ENCODE measurements at regions not wholly inside any gene's neighbourhood (a gene's known extent, or its start where the extent isn't known, plus 50 kb on each side); places are given as distances from the start of the nearest gene placed in this dataset.

DNA sequence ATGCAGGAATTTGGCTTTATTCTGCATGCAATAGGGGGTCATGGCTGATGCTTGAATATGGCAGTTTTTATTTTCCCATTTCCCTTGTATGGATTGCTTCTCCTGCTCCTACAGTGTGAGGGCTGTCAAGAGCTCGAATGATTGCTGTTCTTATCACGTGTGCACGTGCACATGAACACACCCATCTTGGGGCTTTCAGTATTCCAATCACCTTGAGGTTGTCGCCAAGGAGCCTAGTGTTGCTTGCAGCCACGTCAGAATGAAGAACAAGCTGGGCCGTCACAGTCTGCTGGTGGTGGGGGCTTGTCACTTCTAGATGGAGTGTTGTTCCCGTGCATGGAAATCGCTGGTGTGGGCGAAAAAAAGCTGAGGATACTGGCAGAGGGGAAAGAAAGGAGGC, 219.4 kb upstream of the GLRA1 start:
- Histone ChIP-seq H3K27me3 (no peaks in the 10 kb centered on the region), H3K9me3 (no peaks in the 10 kb centered on the region), H3K4me3 (replicated peaks in 1 of 3) (no peak overlapping the region), H3K36me3 (no peaks in the 10 kb centered on the region), H3K27ac (no peak overlapping the region), H3K4me1 (no peaks in the 10 kb centered on the region)
- DNase-seq = no peak
- TF ChIP-seq, protein P1, sequence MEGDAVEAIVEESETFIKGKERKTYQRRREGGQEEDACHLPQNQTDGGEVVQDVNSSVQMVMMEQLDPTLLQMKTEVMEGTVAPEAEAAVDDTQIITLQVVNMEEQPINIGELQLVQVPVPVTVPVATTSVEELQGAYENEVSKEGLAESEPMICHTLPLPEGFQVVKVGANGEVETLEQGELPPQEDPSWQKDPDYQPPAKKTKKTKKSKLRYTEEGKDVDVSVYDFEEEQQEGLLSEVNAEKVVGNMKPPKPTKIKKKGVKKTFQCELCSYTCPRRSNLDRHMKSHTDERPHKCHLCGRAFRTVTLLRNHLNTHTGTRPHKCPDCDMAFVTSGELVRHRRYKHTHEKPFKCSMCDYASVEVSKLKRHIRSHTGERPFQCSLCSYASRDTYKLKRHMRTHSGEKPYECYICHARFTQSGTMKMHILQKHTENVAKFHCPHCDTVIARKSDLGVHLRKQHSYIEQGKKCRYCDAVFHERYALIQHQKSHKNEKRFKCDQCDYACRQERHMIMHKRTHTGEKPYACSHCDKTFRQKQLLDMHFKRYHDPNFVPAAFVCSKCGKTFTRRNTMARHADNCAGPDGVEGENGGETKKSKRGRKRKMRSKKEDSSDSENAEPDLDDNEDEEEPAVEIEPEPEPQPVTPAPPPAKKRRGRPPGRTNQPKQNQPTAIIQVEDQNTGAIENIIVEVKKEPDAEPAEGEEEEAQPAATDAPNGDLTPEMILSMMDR (IDR thresholded peaks at IDR 0.05) = no peak
- TF ChIP-seq POLR2A (IDR thresholded peaks at IDR 0.05) = no peak
- intact Hi-C loops (cut with DNase I) = loop anchor here (10.0 kb wide), 2 partner anchors 219 to 361 kb away; partner anchors contain the start of gene GLRA1
- 83 to 87% methylated on average over 9 of the region's 9 CpGs for WGBS, 2 donors

DNA sequence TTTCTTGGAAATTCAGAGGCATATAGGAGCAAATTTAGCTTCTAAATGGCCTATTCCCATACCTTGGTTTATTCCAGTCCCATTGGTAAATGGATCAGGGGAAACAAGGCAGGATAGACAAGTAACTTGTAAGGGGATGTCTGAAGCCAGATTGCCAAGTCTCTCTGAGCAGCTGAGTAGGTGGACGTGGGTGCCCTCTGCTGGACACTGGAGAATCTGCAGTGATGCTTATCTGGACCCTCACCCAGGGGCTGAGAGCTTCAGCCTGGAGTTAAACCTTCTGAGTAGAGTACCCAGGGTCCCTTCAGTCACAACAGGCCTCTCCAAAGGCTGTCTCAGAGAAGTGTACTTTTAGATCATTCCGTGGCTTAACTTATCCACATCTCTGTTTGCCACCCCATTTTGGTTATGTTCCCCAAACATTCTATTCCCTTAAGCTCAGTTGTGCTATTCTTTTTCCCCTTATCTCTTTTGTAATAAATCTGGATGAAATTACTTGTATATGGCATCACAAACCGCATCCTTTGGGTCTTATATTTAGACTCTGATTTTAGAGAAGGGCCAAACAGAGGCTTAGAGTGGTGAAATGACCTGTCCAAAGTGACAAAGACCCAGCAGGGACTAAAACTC, 218.3 kb upstream of the GLRA1 start:
- H3K36me3 ChIP-seq = no peaks in the 10 kb centered on the region
- H3K4me1 ChIP-seq = peaks cover 6 to 7% of the 10 kb centered on the region in 2 donors
- H3K9me3 ChIP-seq = no peaks in the 10 kb centered on the region
- no peaks in the 10 kb centered on the region for H3K27me3 ChIP-seq
- DNase-seq = peak; percentile 60 to 68
- intact Hi-C loops (cut with DNase I) = loop anchor here (2.0 to 10.0 kb wide), 3 partner anchors 218 to 362 kb away; partner anchors contain the start of gene GLRA1
- no peak overlapping the region for H3K4me3 ChIP-seq (replicated peaks in 1 of 3)
- WGBS, 2 donors = 22 to 28% methylated on average over 3 of the region's 3 CpGs
- TF ChIP-seq POLR2A (IDR thresholded peaks at IDR 0.05) = no peak
- TF ChIP-seq, protein P1 (IDR thresholded peaks at IDR 0.05) = peak; percentile 65 to 87 (median 80)
- no peak overlapping the region for H3K27ac ChIP-seq

DNA sequence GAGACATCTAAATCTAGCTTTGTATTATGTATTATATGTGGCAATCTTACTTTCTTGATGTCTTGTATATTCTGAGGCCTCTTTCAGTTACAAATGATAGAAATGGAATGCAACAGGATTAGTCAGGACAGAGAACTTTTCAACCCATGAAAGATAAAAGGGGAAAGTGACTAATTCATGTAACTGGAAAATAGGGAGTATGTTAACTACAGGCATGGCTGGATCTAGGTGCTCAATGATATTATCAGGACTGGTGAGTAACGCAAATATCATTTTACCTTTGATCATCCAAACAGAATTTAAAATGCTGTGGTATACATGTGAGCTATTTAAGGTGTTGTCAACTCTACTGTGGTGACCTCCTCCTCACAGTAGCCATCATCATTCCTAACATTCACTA, 215.7 kb upstream of the GLRA1 start:
- H3K4me3 ChIP-seq (replicated peaks in 1 of 3) = no peak overlapping the region
- no peaks in the 10 kb centered on the region for H3K36me3 ChIP-seq
- no peaks in the 10 kb centered on the region for H3K9me3 ChIP-seq
- WGBS, 2 donors = 98 to 100% methylated on average over 1 of the region's 1 CpG
- no peak overlapping the region for H3K27ac ChIP-seq
- intact Hi-C loops (cut with DNase I) = loop anchor here (10.0 kb wide), 2 partner anchors 216 to 364 kb away; partner anchors contain the start of gene GLRA1
- no peaks in the 10 kb centered on the region for H3K27me3 ChIP-seq
- no peak for DNase-seq
- no peak for TF ChIP-seq POLR2A (IDR thresholded peaks at IDR 0.05)
- peaks cover 26 to 30% of the 10 kb centered on the region in 2 donors for H3K4me1 ChIP-seq

DNA sequence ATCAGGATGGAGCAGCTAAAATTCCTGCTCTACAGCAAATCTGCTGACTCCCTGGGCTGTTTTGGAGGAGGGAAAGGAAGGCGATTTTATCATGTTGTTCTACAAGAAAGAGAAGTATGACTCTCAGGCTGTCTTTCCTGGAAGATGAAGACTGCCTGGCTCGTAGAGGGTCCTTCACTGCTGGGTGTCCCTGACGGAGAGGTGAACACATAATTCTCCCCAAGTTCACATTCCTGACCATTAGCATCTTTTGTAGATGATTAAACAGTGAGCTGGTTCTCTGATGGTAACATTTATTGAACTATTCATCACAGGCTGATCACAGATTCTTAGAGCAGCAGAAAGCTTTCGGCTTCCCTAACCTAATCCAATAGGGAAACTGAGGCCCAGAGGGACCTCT, 212.4 kb upstream of the GLRA1 start:
- H3K4me1 ChIP-seq = peaks cover 26 to 30% of the 10 kb centered on the region in 2 donors
- no peak overlapping the region for H3K27ac ChIP-seq
- 31 to 53% methylated on average over 4 of the region's 4 CpGs for WGBS, 2 donors
- no peaks in the 10 kb centered on the region for H3K27me3 ChIP-seq
- H3K9me3 ChIP-seq = no peaks in the 10 kb centered on the region
- no peak for DNase-seq
- intact Hi-C loops (cut with DNase I) = no loop called here
- no peak overlapping the region for H3K4me3 ChIP-seq (replicated peaks in 1 of 3)
- no peaks in the 10 kb centered on the region for H3K36me3 ChIP-seq
- TF ChIP-seq POLR2A (IDR thresholded peaks at IDR 0.05) = no peak
- TF ChIP-seq, protein P1 (IDR thresholded peaks at IDR 0.05) = no peak

DNA sequence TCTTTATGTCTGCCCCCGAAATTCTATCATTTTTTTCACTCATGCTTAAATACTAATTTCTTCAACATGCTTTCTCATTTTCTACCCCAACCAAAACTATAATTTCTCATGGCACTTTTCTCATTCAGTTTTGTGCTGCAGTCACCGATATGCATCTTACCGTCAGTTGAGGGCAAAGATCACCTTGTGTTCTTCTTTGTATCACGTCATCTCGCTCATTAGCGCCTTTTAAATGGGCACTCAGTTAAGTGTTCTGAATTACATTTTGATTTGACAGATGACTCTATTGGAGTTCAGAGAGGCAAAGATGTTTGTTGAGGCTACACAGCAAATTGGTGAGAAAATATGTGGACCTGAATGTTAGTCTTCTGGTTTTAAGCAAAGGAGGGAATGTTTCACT, 211.7 kb upstream of the GLRA1 start:
- Histone ChIP-seq H3K36me3 (no peaks in the 10 kb centered on the region), H3K4me1 (peaks cover 26 to 30% of the 10 kb centered on the region in 2 donors), H3K27ac (peak overlapping the region in 1 of 3 donors; percentile 19), H3K27me3 (no peaks in the 10 kb centered on the region), H3K9me3 (no peaks in the 10 kb centered on the region), H3K4me3 (replicated peaks in 1 of 3) (no peak overlapping the region)
- intact Hi-C loops (cut with DNase I) = no loop called here
- no peak for TF ChIP-seq POLR2A (IDR thresholded peaks at IDR 0.05)
- TF ChIP-seq, protein P1 (IDR thresholded peaks at IDR 0.05) = no peak
- WGBS, 2 donors = 78 to 82% methylated on average over 6 of the region's 6 CpGs
- no peak for DNase-seq

All from thyroid gland (tissue), 4 donors.